ENCODE measurements at regions not wholly inside any gene's neighbourhood (a gene's known extent, or its start where the extent isn't known, plus 50 kb on each side); places are given as distances from the start of the nearest gene placed in this dataset.

GRCh38 chr3:159418571-159419526, 569.8 kb upstream of the IL12A start:
- no peak overlapping the region for H3K4me3 ChIP-seq (ENCODE audit: low read depth, low read length)
- no peak for TF ChIP-seq CTCF (IDR thresholded peaks at IDR 0.05; ENCODE audit: borderline replicate concordance, insufficient read depth, low read depth, low read length)

- no peak overlapping the region for H3K4me3 ChIP-seq (ENCODE audit: low read depth, low read length)
- no peak for TF ChIP-seq CTCF (IDR thresholded peaks at IDR 0.05; ENCODE audit: borderline replicate concordance, insufficient read depth, low read depth, low read length)
These were observed 558.9 kb upstream of the IL12A start for GRCh38 chr3:159429702-159430101.

- TF ChIP-seq CTCF (IDR thresholded peaks at IDR 0.05; ENCODE audit: borderline replicate concordance, insufficient read depth, low read depth, low read length) = no peak
These were observed 555.8 kb upstream of the IL12A start for GRCh38 chr3:159432682-159433340.

GRCh38 chr3:159439346-159439745, 549.3 kb upstream of the IL12A start:
- no peak for TF ChIP-seq CTCF (IDR thresholded peaks at IDR 0.05; ENCODE audit: borderline replicate concordance, insufficient read depth, low read depth, low read length)
- H3K4me3 ChIP-seq (ENCODE audit: low read depth, low read length) = no peak overlapping the region

More at GRCh38 chr3:159432682-159433340, 555.8 kb upstream of the IL12A start:
- H3K4me3 ChIP-seq (ENCODE audit: low read depth, low read length) = no peak overlapping the region

- no peak overlapping the region for H3K4me3 ChIP-seq (ENCODE audit: low read depth, low read length)
- no peak for TF ChIP-seq CTCF (IDR thresholded peaks at IDR 0.05; ENCODE audit: borderline replicate concordance, insufficient read depth, low read depth, low read length)
These were observed 547.4 kb upstream of the IL12A start for GRCh38 chr3:159441279-159441678.

- no peak overlapping the region for H3K4me3 ChIP-seq (ENCODE audit: low read depth, low read length)
- no peak for TF ChIP-seq CTCF (IDR thresholded peaks at IDR 0.05; ENCODE audit: borderline replicate concordance, insufficient read depth, low read depth, low read length)
These were observed 545.4 kb upstream of the IL12A start for GRCh38 chr3:159443266-159443665.
